HUDEP-2 (cell line): ENCODE measurements at regions not wholly inside any gene's neighbourhood (a gene's known extent, or its start where the extent isn't known, plus 50 kb on each side); places are given as distances from the start of the nearest gene placed in this dataset.
"Not testable (repeated sequence)": the region's sequence is repeated elsewhere in the genome, so short reads cannot be mapped to it uniquely, and the experiment has no call there.

Experiments used
- DNase-seq, 76 experiments: peaks; one replicate each; lab custom pipeline; 2025; ENCODE audit not compliant: unreplicated experiment in 76 of 76; lab: John Stamatoyannopoulos, UW

DNA sequence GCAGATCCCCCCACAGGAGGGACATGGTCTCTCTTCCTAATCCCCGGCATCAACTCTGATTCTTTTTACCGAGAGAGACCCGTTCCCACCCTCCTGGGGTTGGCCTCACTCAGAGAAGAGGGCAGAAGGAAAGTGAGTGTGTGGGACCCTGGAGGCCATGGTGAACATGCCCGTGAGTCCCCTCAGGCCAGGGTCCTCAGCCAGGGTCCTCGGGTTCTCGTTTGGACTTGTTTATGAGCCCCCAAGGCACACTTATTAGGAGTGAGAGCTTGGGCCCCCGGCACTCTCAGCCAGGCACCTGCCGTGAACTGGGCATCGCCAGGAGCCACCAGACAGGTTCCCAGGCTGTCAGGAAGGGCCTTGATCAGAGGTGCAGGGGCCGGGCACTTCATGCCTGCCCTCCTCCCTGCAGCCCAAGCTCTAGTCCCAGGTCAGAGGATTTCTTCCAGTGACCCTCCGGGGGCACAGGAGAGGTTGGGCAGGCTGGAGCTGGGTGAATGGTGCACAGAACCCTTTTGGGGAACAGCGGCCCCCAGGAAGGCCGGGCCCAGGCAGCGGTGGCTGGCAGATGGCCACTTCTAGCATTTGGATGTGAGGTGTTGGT lies 122.6 kb downstream of the CRYAA start:
- DNase-seq: no peak

GRCh38 chr21:43290421-43291346 lies 121.9 kb downstream of the CRYAA start:
- no peak for DNase-seq

- no peak for DNase-seq
Observed at GRCh38 chr21:43289966-43290365, 121.2 kb downstream of the CRYAA start.

DNA sequence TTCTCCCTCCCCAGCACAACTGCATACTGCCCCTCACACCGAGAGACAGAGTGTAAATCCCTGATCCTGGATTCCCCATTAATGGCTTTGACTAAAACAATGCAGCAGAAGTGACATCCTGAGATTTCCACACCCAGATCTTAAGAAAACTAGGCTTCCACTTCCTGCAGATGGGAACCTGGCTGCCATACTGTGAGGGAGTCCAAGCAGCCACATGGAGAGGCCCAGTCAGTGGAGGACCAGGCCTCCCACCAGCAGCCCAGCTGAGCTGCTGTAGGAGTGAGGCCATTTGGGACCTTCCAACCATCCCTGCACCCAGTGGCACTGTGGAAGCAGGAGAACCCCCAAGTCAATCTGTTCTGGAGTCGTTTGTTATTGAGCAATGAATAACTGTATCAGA lies 120.6 kb downstream of the CRYAA start:
- no peak for DNase-seq

DNA sequence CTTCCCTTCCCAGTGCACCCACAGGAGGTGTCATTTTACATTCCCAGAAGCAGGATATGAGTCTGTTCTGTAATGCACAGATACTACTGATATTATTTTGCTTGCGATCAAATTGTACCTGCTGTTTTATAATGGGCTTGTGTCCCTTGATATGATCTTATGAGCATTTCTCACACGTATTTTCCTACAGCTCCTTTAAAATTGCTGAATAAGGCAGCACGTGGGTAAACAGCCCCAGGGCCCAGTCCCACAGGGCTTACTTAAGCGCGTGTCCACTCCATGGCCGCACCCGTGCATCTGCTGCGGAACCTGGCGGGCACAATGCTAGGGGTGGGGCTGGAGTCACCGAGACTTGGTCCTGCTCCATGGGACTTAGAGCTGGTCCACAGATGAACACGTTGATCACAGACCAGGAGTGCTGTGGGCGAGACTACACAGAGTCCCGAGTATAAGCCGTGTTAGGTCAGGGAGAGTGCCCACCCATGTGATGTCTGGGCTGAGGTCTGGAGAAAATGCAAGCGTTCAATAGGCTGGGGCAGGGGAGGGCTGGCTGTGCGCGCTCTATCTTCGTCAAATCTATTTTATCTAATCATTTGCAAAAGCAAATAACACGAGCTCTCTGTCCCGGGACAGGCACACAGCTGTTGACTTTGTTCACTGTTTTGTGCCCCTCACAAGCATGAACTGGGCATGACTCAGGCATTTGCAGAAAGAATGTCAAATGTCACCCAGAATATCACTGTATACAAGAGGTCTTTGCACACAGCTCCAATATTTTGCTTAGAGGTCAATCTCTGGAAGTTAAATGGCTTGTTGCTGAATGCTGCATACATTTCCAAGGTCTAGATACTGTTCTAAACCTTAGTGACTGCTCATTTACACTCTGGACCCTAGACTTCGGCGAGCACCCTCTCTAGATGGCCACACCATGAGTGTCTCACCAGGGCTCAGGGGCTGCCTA lies 119.3 kb downstream of the CRYAA start:
- DNase-seq: no peak

- no peak for DNase-seq
Observed at GRCh38 chr21:43287111-43287760, 118.4 kb downstream of the CRYAA start.

DNA sequence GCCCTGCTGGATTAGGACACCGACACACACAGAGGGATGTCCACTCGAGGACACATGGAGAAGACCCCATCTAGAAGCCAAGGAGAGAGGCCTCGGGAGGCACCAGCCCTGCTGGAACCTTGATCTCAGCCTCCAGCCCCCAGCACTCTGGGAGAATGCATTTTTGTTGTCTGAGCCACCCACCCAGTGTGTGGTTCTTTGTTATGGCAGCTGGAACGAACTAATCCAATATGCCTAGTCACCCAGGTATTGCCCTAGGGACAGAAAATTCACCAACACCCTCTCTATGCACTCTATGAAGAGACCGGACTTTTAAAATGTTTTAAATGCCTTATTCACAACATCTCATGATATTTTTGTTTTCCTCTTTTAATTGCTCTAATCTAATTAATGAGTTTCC lies 117.4 kb downstream of the CRYAA start:
- DNase-seq: no peak

- no peak for DNase-seq
Observed at GRCh38 chr21:43284700-43285099, 115.9 kb downstream of the CRYAA start.

GRCh38 chr21:43284238-43284637 lies 115.4 kb downstream of the CRYAA start:
- DNase-seq: no peak

DNA sequence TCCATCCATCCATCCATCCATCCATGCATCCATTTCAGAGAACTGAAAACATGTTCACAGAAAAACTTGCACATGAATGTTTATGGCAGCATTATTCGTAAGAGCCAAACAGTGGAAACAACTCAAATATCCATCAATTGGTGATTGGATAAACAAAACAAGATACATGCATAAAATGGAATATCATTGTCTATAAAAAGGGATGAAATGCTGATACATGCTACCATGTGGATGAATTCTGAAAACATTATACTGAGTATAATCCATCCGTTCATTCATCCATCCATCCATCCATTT lies 115.1 kb downstream of the CRYAA start:
- DNase-seq: not testable (repeated sequence)

- DNase-seq: no peak
Observed at GRCh38 chr21:43283136-43283924, 114.5 kb downstream of the CRYAA start.

GRCh38 chr21:43282358-43283120 lies 113.7 kb downstream of the CRYAA start:
- DNase-seq: no peak

- no peak for DNase-seq
Observed at GRCh38 chr21:43281661-43282357, 113.0 kb downstream of the CRYAA start.

DNA sequence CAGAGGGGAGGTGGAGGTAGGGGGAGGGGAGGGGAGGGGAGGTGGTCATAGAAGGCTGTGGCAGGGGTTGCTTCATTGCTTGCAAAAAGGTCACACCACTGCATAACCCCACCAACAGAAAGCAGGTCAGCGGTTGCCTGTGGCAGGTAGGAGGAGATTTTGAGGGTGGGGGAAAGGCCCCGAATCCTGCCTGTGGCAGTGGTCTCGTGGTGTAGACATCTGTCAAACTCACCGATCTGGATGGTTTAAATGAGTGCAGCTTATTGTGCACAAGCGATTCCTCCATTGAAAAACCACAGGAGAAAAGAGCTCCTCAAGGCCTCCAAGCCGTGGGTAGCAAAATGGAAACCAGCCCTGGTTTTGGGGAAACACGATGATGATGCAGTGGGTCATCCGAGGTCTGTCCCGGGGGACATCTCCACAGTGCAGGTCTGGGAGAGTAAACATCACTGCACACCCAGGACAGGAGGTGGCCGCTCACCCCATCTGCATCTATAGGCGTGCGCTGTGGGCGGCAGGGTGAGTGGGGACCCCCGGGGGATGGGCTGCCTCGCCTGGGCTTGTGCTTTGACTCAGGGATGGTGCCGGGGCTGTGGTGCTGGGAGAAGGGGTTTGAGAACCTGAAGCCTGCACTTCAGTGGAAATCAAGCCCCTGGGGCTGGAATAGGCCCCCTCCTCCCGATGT lies 112.3 kb downstream of the CRYAA start:
- DNase-seq: no peak

DNA sequence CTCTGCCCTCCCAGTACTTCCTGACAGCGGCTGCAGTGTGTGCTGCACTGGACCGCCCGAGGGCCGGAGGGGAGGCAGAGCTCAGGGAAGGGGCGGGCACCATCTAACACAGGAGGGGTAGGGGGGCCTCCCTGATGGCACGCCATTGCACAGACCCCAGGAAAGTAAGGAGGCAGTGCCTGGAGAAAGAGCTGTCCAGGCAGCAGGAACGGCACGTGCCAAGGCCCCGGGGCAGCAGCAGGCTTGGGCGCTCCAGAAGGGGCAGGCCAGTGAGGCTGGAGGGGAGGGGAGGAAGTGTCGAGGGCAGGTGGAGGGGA lies 110.7 kb downstream of the CRYAA start:
- DNase-seq: no peak

DNA sequence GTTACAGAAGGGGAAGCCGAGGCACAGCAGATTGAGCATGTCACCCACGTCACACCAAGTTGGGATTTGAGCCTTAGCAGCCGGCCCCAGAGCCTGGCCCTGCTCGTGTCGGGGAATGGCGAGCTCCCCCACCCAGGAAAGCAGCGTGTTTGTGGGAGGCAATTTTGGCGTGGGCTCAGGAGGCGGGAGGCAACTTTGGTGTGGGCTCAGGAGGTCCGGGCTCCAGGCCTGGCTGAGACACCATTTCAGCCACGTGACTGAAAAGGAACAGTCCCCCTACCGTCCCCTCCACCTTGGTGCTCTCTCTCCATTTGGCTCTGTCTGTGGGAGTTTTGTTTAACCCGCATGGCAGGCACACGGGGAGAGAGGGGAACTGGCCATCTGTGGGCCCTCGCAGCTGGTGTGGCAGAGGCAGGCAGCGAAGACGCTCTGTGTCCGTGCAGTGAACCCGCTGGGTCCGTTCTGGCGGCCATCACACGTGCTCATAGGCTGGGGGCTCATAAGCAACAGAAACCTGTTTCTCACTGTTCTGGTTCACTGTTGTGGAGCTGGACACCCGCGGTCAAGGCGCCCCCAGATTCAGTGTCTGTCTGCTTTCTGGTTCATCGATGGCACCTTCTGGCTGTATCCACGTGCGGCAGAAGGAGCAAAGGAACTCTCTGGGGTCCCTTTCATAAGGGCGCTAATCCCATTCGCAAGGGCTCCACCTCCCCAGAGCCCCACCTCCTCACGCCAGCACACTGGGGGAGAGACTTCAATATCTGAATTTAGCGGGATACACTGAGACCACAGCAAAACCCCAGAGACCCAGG lies 110.2 kb downstream of the CRYAA start:
- DNase-seq: no peak

- DNase-seq: no peak
Observed at GRCh38 chr21:43278359-43278758, 109.6 kb downstream of the CRYAA start.
